ENCODE measurements at regions not wholly inside any gene's neighbourhood (a gene's known extent, or its start where the extent isn't known, plus 50 kb on each side); places are given as distances from the start of the nearest gene placed in this dataset.

- no peak for TF ChIP-seq CTCF (IDR thresholded peaks at IDR 0.05)
- no peak for TF ChIP-seq POLR2A (IDR thresholded peaks at IDR 0.05)
Measured at GRCh38 chr18:30888344-30888743, 154.2 kb downstream of the DSC3 start.
